ENCODE measurements at regions not wholly inside any gene's neighbourhood (a gene's known extent, or its start where the extent isn't known, plus 50 kb on each side); places are given as distances from the start of the nearest gene placed in this dataset.
"Not testable (repeated sequence)": the region's sequence is repeated elsewhere in the genome, so short reads cannot be mapped to it uniquely, and the experiment has no call there.

GRCh38 chr4:149048451-149049143 is 606.4 kb upstream of the NR3C2 start (continued):
- TF ChIP-seq ZNF324 (tag by site-specific recombination; IDR thresholded peaks at IDR 0.05) (no peak), ZNF561 (tag by site-specific recombination; IDR thresholded peaks at IDR 0.05; ENCODE audit: borderline replicate concordance) (no peak), OSR2 (tag by site-specific recombination; IDR thresholded peaks at IDR 0.05) (no peak)

- no peaks in the 10 kb centered on the region for H3K4me1 ChIP-seq (ENCODE audit: control insufficient read depth, insufficient read depth, low read length)
- H3K9me3 ChIP-seq (ENCODE audit: control insufficient read depth, insufficient read depth, low read depth, low read length), result no peaks in the 10 kb centered on the region
- H3K4me3 ChIP-seq (ENCODE audit: low read depth, low read length), result no peak overlapping the region
- H3K27ac ChIP-seq (ENCODE audit: extremely low read depth, low read depth, low read length), result no peak overlapping the region
- TF ChIP-seq ZSCAN30 (tag by site-specific recombination; IDR thresholded peaks at IDR 0.05) (no peak), ZNF501 (tag by site-specific recombination; IDR thresholded peaks at IDR 0.05) (no peak), ZFP3 (tag by site-specific recombination; IDR thresholded peaks at IDR 0.05; ENCODE audit: low read depth) (no peak), ZNF449 (tag by site-specific recombination; IDR thresholded peaks at IDR 0.05) (no peak), ZNF394 (tag by site-specific recombination; IDR thresholded peaks at IDR 0.05; ENCODE audit: borderline replicate concordance) (no peak), ZNF830 (tag by site-specific recombination; IDR thresholded peaks at IDR 0.05; ENCODE audit: low read depth) (no peak), ZNF677 (tag by site-specific recombination; IDR thresholded peaks at IDR 0.05) (no peak), BCL11A (tag by site-specific recombination; IDR thresholded peaks at IDR 0.05; ENCODE audit: low read depth) (no peak), ZNF596 (tag by site-specific recombination; IDR thresholded peaks at IDR 0.05) (no peak), MEIS1 (CRISPR knock-in tag; IDR thresholded peaks at IDR 0.05; ENCODE audit: borderline replicate concordance) (no peak), ZNF221 (tag by site-specific recombination; IDR thresholded peaks at IDR 0.05; ENCODE audit: borderline replicate concordance) (no peak), ZNF132 (tag by site-specific recombination; IDR thresholded peaks at IDR 0.05; ENCODE audit: borderline replicate concordance) (no peak), SCRT2 (tag by site-specific recombination; IDR thresholded peaks at IDR 0.05) (no peak)
- no peaks in the 10 kb centered on the region for H3K36me3 ChIP-seq (ENCODE audit: control insufficient read depth in 2 of 2, insufficient read depth in 1 of 2, low read length in 2 of 2)
- CTCF ChIA-PET, result no interaction called here
- POLR2A ChIA-PET, result no interaction called here
These were observed 605.2 kb upstream of the NR3C2 start for GRCh38 chr4:149047368-149047767.

- Histone ChIP-seq H3K4me1 (ENCODE audit: control insufficient read depth, insufficient read depth, low read length) (no peaks in the 10 kb centered on the region), H3K36me3 (ENCODE audit: control insufficient read depth in 2 of 2, insufficient read depth in 1 of 2, low read length in 2 of 2) (no peaks in the 10 kb centered on the region), H3K9me3 (ENCODE audit: control insufficient read depth, insufficient read depth, low read depth, low read length) (no peaks in the 10 kb centered on the region), H3K27ac (ENCODE audit: extremely low read depth, low read depth, low read length) (no peak overlapping the region), H3K4me3 (ENCODE audit: low read depth, low read length) (no peak overlapping the region)
- POLR2A ChIA-PET, result no interaction called here
- TF ChIP-seq ZNF747 (tag by site-specific recombination; IDR thresholded peaks at IDR 0.05), result no peak
- no peak for TF ChIP-seq ZNF596 (tag by site-specific recombination; IDR thresholded peaks at IDR 0.05)
- no peak for TF ChIP-seq ZNF292 (tag by site-specific recombination; IDR thresholded peaks at IDR 0.05; ENCODE audit: borderline replicate concordance, low read depth)
- TF ChIP-seq ZNF426 (tag by site-specific recombination; IDR thresholded peaks at IDR 0.05), result no peak
- CTCF ChIA-PET, result interaction anchor here (0.5 kb wide), 1 partner anchor 13 kb away, joined by 3 read pairs; no protein-coding TSS in a partner anchor
These were observed 603.5 kb upstream of the NR3C2 start for GRCh38 chr4:149045731-149046130.

GRCh38 chr4:149039786-149040185 is 597.6 kb upstream of the NR3C2 start:
- H3K9me3 ChIP-seq (ENCODE audit: control insufficient read depth, insufficient read depth, low read depth, low read length); H3K4me3 ChIP-seq (ENCODE audit: low read depth, low read length); POLR2A ChIA-PET; H3K27ac ChIP-seq (ENCODE audit: extremely low read depth, low read depth, low read length); H3K36me3 ChIP-seq (ENCODE audit: control insufficient read depth in 2 of 2, insufficient read depth in 1 of 2, low read length in 2 of 2); H3K4me1 ChIP-seq (ENCODE audit: control insufficient read depth, insufficient read depth, low read length); CTCF ChIA-PET: not testable (repeated sequence)
